Retinal pigment epithelial cell (primary cell): ENCODE measurements at regions not wholly inside any gene's neighbourhood (a gene's known extent, or its start where the extent isn't known, plus 50 kb on each side); places are given as distances from the start of the nearest gene placed in this dataset.

ENCODE experiments used
- DNase-seq: peaks from one replicate; pipeline ENCODE4 v3.0.0-alpha.2; 2010; ENCODE audit warnings: low read depth
- H3K4me3 ChIP-seq: 2 replicates; pipeline ENCODE4 v1.5.1; 2011; ENCODE audit warnings: mild to moderate bottlenecking, low read length, control low read depth, moderate library complexity
- TF ChIP-seq, protein P1 (sequence below): conservative IDR thresholded peaks from 2 replicates; pipeline ENCODE4 v1.5.1; 2011; ENCODE audit warnings: low read depth, low read length, control low read depth, inconsistent platforms

- H3K4me3 ChIP-seq, result no peak overlapping the region
- DNase-seq, result no peak
- TF ChIP-seq, protein P1, sequence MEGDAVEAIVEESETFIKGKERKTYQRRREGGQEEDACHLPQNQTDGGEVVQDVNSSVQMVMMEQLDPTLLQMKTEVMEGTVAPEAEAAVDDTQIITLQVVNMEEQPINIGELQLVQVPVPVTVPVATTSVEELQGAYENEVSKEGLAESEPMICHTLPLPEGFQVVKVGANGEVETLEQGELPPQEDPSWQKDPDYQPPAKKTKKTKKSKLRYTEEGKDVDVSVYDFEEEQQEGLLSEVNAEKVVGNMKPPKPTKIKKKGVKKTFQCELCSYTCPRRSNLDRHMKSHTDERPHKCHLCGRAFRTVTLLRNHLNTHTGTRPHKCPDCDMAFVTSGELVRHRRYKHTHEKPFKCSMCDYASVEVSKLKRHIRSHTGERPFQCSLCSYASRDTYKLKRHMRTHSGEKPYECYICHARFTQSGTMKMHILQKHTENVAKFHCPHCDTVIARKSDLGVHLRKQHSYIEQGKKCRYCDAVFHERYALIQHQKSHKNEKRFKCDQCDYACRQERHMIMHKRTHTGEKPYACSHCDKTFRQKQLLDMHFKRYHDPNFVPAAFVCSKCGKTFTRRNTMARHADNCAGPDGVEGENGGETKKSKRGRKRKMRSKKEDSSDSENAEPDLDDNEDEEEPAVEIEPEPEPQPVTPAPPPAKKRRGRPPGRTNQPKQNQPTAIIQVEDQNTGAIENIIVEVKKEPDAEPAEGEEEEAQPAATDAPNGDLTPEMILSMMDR, result no peak
These were observed 170.9 kb upstream of the NPVF start for GRCh38 chr7:25399000-25399750.

GRCh38 chr7:25402532-25402931 is 174.2 kb upstream of the NPVF start:
- TF ChIP-seq, protein P1, result no peak
- H3K4me3 ChIP-seq, result no peak overlapping the region
- DNase-seq, result no peak

GRCh38 chr7:25405736-25406135 is 177.4 kb upstream of the NPVF start:
- TF ChIP-seq, protein P1, result no peak
- DNase-seq, result no peak
- H3K4me3 ChIP-seq, result no peak overlapping the region

GRCh38 chr7:25407053-25407452 is 178.8 kb upstream of the NPVF start:
- H3K4me3 ChIP-seq, result no peak overlapping the region
- no peak for DNase-seq
- TF ChIP-seq, protein P1, result no peak

DNA sequence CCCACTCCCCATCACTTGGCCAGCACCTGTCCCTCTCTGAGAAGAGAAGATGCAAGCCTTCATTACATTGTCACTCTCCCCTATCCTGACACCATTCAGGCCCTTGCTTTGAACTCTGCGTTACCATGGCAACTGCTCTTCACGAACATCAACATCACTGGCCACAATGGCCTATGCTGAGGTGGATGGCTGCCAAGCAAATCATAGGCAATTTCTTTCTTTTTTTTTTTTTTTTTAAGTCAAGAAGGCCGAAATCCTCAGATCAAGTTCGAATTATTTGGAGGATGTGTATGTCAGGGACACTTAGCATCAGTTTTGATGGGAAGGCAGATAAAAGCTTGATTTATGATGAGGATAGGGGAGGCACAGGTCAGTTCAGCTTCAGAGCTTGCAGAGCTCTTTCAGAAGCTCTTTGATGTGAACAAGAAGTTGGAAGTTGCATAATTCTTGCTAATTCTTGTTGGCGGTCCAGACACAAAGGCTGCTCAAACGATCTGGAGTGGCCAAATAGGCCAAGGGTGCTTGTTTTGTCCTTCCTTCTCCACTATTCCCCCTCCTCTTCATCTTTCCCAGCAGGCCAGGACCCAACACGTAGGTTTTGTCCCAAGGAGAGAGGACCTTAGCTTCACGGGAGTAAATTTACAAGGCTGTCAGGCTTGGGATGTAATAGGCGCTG is 179.9 kb upstream of the NPVF start:
- TF ChIP-seq, protein P1, result no peak
- no peak overlapping the region for H3K4me3 ChIP-seq
- no peak for DNase-seq

- no peak for DNase-seq
- TF ChIP-seq, protein P1, result no peak
- no peak overlapping the region for H3K4me3 ChIP-seq
These were observed 180.6 kb upstream of the NPVF start for GRCh38 chr7:25408876-25409275.
